Psoas muscle (tissue), 7 donors: ENCODE measurements at regions not wholly inside any gene's neighbourhood (a gene's known extent, or its start where the extent isn't known, plus 50 kb on each side); places are given as distances from the start of the nearest gene placed in this dataset.
"Not testable (repeated sequence)": the region's sequence is repeated elsewhere in the genome, so short reads cannot be mapped to it uniquely, and the experiment has no call there.

ENCODE experiments used
- ATAC-seq, 4 donors: fragments of 200-7000 bp; cut with Tn5 transposase; one replicate each; pipeline ENCODE4 v1.9.1; 2020; ENCODE audit warnings: moderate library complexity in 3 of 4, mild to moderate bottlenecking in 2 of 4
- DNase-seq, 2 donors: peaks; one replicate each; pipeline ENCODE4 v3.0.0-alpha.2; 2020
- H3K27ac ChIP-seq: fragments of 200-600 bp; one replicate; pipeline ENCODE4 v1.8.0; 2022
- H3K27me3 ChIP-seq, 3 donors: fragments of 200-600 bp in 1 of 3; one replicate each; pipeline versions ENCODE4 v1.6.1 to v1.8.0; 2013 to 2022; ENCODE audit warnings: low read length in 2 of 3, mild to moderate bottlenecking in 2 of 3, moderate library complexity in 1 of 3; ENCODE audit not compliant: insufficient read depth in 3 of 3
- H3K36me3 ChIP-seq, 2 donors: fragments of 200-600 bp in 1 of 2; one replicate each; pipeline versions ENCODE4 v1.6.1 to v1.8.0; 2013 to 2022; ENCODE audit warnings: low read depth in 1 of 2, mild to moderate bottlenecking in 1 of 2, moderate library complexity in 1 of 2; ENCODE audit not compliant: insufficient read depth in 1 of 2
- H3K4me1 ChIP-seq: fragments of 200-600 bp; one replicate; pipeline ENCODE4 v1.8.0; 2022
- H3K4me3 ChIP-seq: fragments of 200-600 bp; one replicate; pipeline ENCODE4 v1.8.0; 2022; ENCODE audit warnings: mild to moderate bottlenecking
- H3K9me3 ChIP-seq: fragments of 200-600 bp; one replicate; pipeline ENCODE4 v1.8.0; 2022
- CTCF ChIP-seq: fragments of 200-600 bp; IDR thresholded peaks from one replicate; pipeline ENCODE4 v1.8.0; 2022; ENCODE audit warnings: antibody characterized with exemption
- WGBS, 3 donors: extraction: QIAGEN DNeasy Blood & Tissue Kit; methylation state at CpG; one replicate each; pipeline versions ENCODE4 v1.1.6 to v1.1.7; 2013; 5-methylcytosine and 5-hydroxymethylcytosine counted together
- intact Hi-C, 2 donors: fragments of 100-400 bp; cut with DNase I; formaldehyde crosslinking; loops; one replicate each; pipeline versions ENCODE4 v1.11.0 to v1.14.2; 2022
- donor health status: healthy with polysubstance abuse.
- donor health status: DM: no; HTN: no; CAD: no; lungs with moderate emphysema.
- donor health status: Bipolar disorder and iron deficiency.
- donor health status: healthy.
- donor health status: DM: yes; HTN: yes; CAD: no.
- donor health status: DM: no; HTN: no; CAD: no.
- donor health status: DM: yes; HTN: yes; CAD: no.

DNA sequence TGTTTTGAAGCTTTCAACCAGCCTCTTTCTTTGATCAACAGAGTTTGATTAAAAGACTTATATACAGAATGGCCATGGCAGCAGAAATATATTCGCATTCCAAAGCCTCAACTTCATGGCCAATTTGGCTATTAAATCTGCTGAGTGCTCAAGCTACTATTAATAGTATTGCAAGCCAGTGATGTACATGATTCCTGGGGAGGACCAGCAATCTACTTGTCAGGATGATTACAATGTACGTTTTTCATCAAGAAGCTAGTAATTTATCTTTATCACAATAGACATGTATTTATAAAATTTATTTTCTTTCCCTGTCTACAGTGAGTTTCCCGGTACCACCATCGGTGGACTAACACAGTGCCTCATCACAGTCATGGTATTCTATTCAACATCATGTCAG, 515.5 kb downstream of the AMY1C start:
- intact Hi-C loops: no loop called here

GRCh38 chr1:104266612-104267011, 516.9 kb downstream of the AMY1C start:
- Histone ChIP-seq H3K27ac (no peak overlapping the region), H3K4me1 (no peaks in the 10 kb centered on the region), H3K4me3 (no peak overlapping the region), H3K36me3 (no peaks in the 10 kb centered on the region), H3K27me3 (no peaks in the 10 kb centered on the region), H3K9me3 (no peaks in the 10 kb centered on the region)
- ATAC-seq (no peak), DNase-seq (no peak)
- TF ChIP-seq CTCF: no peak
- intact Hi-C loops: no loop called here
- whole genome bisulfite sequencing, 3 donors: 50 to 57% (median 56%) methylated on average over 1 of the region's 1 CpG

More for the DNA sequence above, 515.5 kb downstream of the AMY1C start:
- Histone ChIP-seq H3K9me3 (no peaks in the 10 kb centered on the region), H3K4me3 (no peak overlapping the region), H3K4me1 (no peaks in the 10 kb centered on the region), H3K27ac (no peak overlapping the region), H3K27me3 (no peaks in the 10 kb centered on the region), H3K36me3 (no peaks in the 10 kb centered on the region)
- no peak for ATAC-seq
- no peak for TF ChIP-seq CTCF
- no peak for DNase-seq
- 74 to 78% (median 76%) methylated on average over 4 of the region's 4 CpGs for WGBS, 3 donors

- DNase-seq, ATAC-seq, H3K27ac ChIP-seq, H3K27me3 ChIP-seq, H3K9me3 ChIP-seq, H3K4me3 ChIP-seq, H3K4me1 ChIP-seq, H3K36me3 ChIP-seq, intact Hi-C loops: not testable (repeated sequence)
- WGBS, 3 donors: 90 to 96% (median 94%) methylated on average over 4 of the region's 4 CpGs
These were observed 538.6 kb downstream of the AMY1C start for GRCh38 chr1:104288322-104288721.

DNA sequence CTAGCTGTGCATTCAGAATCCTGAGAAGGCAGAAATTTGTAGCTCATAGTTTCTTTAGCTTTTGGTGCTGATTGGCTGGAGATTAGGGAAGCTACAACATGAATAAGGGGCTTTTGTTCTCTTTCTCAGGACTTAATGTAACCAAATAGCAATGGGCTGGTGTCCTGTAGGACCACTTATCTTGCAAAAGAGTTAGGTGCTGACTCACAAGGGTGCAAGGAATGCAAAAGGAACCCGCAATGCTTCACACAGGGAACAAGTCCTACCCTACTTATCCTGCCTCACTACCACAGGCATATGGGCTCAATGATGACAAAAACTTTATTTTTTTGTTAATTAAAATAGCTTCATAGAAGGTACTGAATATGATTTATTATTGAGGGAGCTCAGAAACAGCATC, 541.5 kb downstream of the AMY1C start:
- WGBS, 3 donors: 40 to 100% (median 43%) methylated on average over 1 of the region's 1 CpG
- no peaks in the 10 kb centered on the region for H3K9me3 ChIP-seq
- no peaks in the 10 kb centered on the region for H3K27me3 ChIP-seq
- H3K27ac ChIP-seq: no peak overlapping the region
- intact Hi-C loops: no loop called here
- ATAC-seq (no peak), DNase-seq (no peak)
- no peaks in the 10 kb centered on the region for H3K36me3 ChIP-seq
- H3K4me3 ChIP-seq: no peak overlapping the region
- no peaks in the 10 kb centered on the region for H3K4me1 ChIP-seq
- no peak for TF ChIP-seq CTCF

GRCh38 chr1:104294259-104294658, 544.6 kb downstream of the AMY1C start:
- ATAC-seq: no peak
- intact Hi-C loops: no loop called here
- 41 to 47% (median 42%) methylated on average over 3 of the region's 3 CpGs for WGBS, 3 donors
- Histone ChIP-seq H3K36me3 (no peaks in the 10 kb centered on the region), H3K27ac (no peak overlapping the region), H3K27me3 (no peaks in the 10 kb centered on the region), H3K9me3 (no peaks in the 10 kb centered on the region), H3K4me3 (no peak overlapping the region), H3K4me1 (no peaks in the 10 kb centered on the region)
- DNase-seq: no peak
- TF ChIP-seq CTCF: no peak
